GM21825 (cell line): ENCODE measurements at regions not wholly inside any gene's neighbourhood (a gene's known extent, or its start where the extent isn't known, plus 50 kb on each side); places are given as distances from the start of the nearest gene placed in this dataset.

Experiments
- ATAC-seq: cut with Tn5 transposase; IDR thresholded peaks from one replicate; pipeline ENCODE4 v1.9.1; 2021; ENCODE audit warnings: mild to moderate bottlenecking, moderate library complexity; ENCODE audit not compliant: unreplicated experiment

GRCh38 chr13:30108216-30108912 is 199.0 kb downstream of the KATNAL1 start:
- no peak for ATAC-seq

GRCh38 chr13:30107521-30108136 is 199.7 kb downstream of the KATNAL1 start:
- no peak for ATAC-seq

- no peak for ATAC-seq
These were observed 200.2 kb downstream of the KATNAL1 start for GRCh38 chr13:30107121-30107520.

GRCh38 chr13:30105381-30105780 is 202.0 kb downstream of the KATNAL1 start:
- ATAC-seq = no peak

GRCh38 chr13:30103161-30103840 is 204.1 kb downstream of the KATNAL1 start:
- no peak for ATAC-seq

- no peak for ATAC-seq
These were observed 207.1 kb downstream of the KATNAL1 start for GRCh38 chr13:30100226-30100625.

- ATAC-seq = no peak
These were observed 209.7 kb downstream of the KATNAL1 start for GRCh38 chr13:30097701-30098100.

GRCh38 chr13:30097089-30097488 is 210.3 kb downstream of the KATNAL1 start:
- no peak for ATAC-seq

GRCh38 chr13:30094015-30094414 is 213.3 kb downstream of the KATNAL1 start:
- ATAC-seq = no peak

- no peak for ATAC-seq
These were observed 214.1 kb downstream of the KATNAL1 start for GRCh38 chr13:30093236-30093635.

GRCh38 chr13:30091691-30092090 is 215.7 kb downstream of the KATNAL1 start:
- ATAC-seq = no peak

- no peak for ATAC-seq
These were observed 216.3 kb downstream of the KATNAL1 start for GRCh38 chr13:30091035-30091434.

- no peak for ATAC-seq
These were observed 219.0 kb downstream of the KATNAL1 start for GRCh38 chr13:30088312-30088855.

- ATAC-seq = no peak
These were observed 222.3 kb downstream of the KATNAL1 start for GRCh38 chr13:30085087-30085486.

- no peak for ATAC-seq
These were observed 225.0 kb downstream of the KATNAL1 start for GRCh38 chr13:30082391-30082790.

GRCh38 chr13:30081331-30081730 is 226.0 kb downstream of the KATNAL1 start:
- ATAC-seq = no peak

GRCh38 chr13:30079501-30079900 is 227.8 kb downstream of the KATNAL1 start:
- no peak for ATAC-seq

- ATAC-seq = no peak
These were observed 227.6 kb upstream of the UBL3 start for GRCh38 chr13:30078059-30078458.

GRCh38 chr13:30077240-30077735 is 226.9 kb upstream of the UBL3 start:
- ATAC-seq = no peak

GRCh38 chr13:30074955-30075614 is 224.7 kb upstream of the UBL3 start:
- no peak for ATAC-seq

- ATAC-seq = no peak
These were observed 224.0 kb upstream of the UBL3 start for GRCh38 chr13:30074431-30074830.
